SK-N-SH (cell line): ENCODE measurements at regions not wholly inside any gene's neighbourhood (a gene's known extent, or its start where the extent isn't known, plus 50 kb on each side); places are given as distances from the start of the nearest gene placed in this dataset.

Experiments used
- CTCF ChIA-PET: fragments of 300-600, 350-600 bp; formaldehyde crosslinking; extraction: SDS; loops from one replicate; lab custom pipeline; 2021; lab: Yijun Ruan, JAX
- POLR2A ChIA-PET: fragments of 350-600 bp; sonication (Branson Sonifier 250); formaldehyde crosslinking; extraction: SDS; loops from one replicate; lab custom pipeline; 2020; ENCODE audit warnings: antibody characterized with exemption, inconsistent platforms; lab: Yijun Ruan, JAX
- DNase-seq: peaks from one replicate; pipeline ENCODE4 v3.0.0; 2012
- H2AFZ ChIP-seq: fragments of 200-600 bp; sonication (generic); 2 replicates; pipeline ENCODE4 v1.8.1; 2016; ENCODE audit warnings: antibody characterized with exemption, mild to moderate bottlenecking, low read depth
- H3F3A ChIP-seq: fragments of 200-600 bp; sonication (generic); replicated peaks from 2 replicates; pipeline ENCODE3; 2016; ENCODE audit warnings: antibody characterized with exemption, mild to moderate bottlenecking; ENCODE audit not compliant: insufficient read depth
- H3K27ac ChIP-seq, 2 experiments: fragments of 200-500 bp in 1 of 2; fragments of 200-600 bp in 1 of 2; sonication (Bioruptor generic) in 1 of 2; sonication (generic), shearing (Covaris generic) in 1 of 2; 2 replicates each; pipeline versions ENCODE4 v1.5.1 to v1.6.1; 2014 to 2016; ENCODE audit warnings: low read depth in 2 of 2, inconsistent platforms in 1 of 2, low read length in 1 of 2, mild to moderate bottlenecking in 1 of 2, mixed read lengths in 1 of 2
- H3K27me3 ChIP-seq: fragments of 200-600 bp; sonication (generic), shearing (Covaris generic); 2 replicates; pipeline ENCODE4 v1.6.1; 2016; ENCODE audit warnings: mixed run types; ENCODE audit not compliant: insufficient read depth
- H3K36me3 ChIP-seq, 2 experiments: fragments of 200-500 bp in 1 of 2; fragments of 200-600 bp in 1 of 2; sonication (Bioruptor generic) in 1 of 2; sonication (generic) in 1 of 2; replicated peaks in 1 of 2; 2 replicates each; pipeline versions ENCODE3 to v1.5.1; 2014 to 2016; ENCODE audit warnings: low read length in 1 of 2, mild to moderate bottlenecking in 1 of 2; ENCODE audit not compliant: insufficient read depth in 2 of 2, control insufficient read depth in 1 of 2
- H3K4me1 ChIP-seq, 2 experiments: fragments of 200-500 bp in 1 of 2; fragments of 200-600 bp in 1 of 2; sonication (Bioruptor generic) in 1 of 2; sonication (generic), shearing (Covaris generic) in 1 of 2; 2 replicates each; pipeline versions ENCODE4 v1.5.1 to v1.6.1; 2014 to 2016; ENCODE audit warnings: low read depth in 1 of 2, low read length in 1 of 2, mixed run types in 1 of 2; ENCODE audit not compliant: insufficient read depth in 2 of 2, control insufficient read depth in 1 of 2
- H3K4me2 ChIP-seq: fragments of 200-600 bp; sonication (generic), shearing (Covaris generic); 2 replicates; pipeline ENCODE4 v1.6.1; 2017; ENCODE audit warnings: mixed run types
- H3K4me3 ChIP-seq, 2 experiments: fragments of 200-500 bp in 1 of 2; fragments of 200-600 bp in 1 of 2; sonication (Bioruptor generic) in 1 of 2; sonication (generic), shearing (Covaris generic) in 1 of 2; 2 replicates each; pipeline versions ENCODE4 v1.5.1 to v1.8.1; 2014 to 2016; ENCODE audit warnings: low read depth in 2 of 2, inconsistent platforms in 1 of 2, low read length in 1 of 2, mild to moderate bottlenecking in 1 of 2, mixed read lengths in 1 of 2, moderate library complexity in 1 of 2
- H3K79me2 ChIP-seq: fragments of 200-600 bp; sonication (generic); 2 replicates; pipeline ENCODE4 v1.8.1; 2017; ENCODE audit warnings: mild to moderate bottlenecking; ENCODE audit not compliant: insufficient read depth
- H3K9ac ChIP-seq: fragments of 200-600 bp; sonication (generic); 2 replicates; pipeline ENCODE4 v1.6.1; 2017; ENCODE audit warnings: mixed run types
- H3K9me2 ChIP-seq: fragments of 200-600 bp; sonication (generic); 2 replicates; pipeline ENCODE4 v1.6.1; 2017; ENCODE audit warnings: mixed run types
- H3K9me3 ChIP-seq: fragments of 200-600 bp; sonication (generic); 2 replicates; pipeline ENCODE4 v1.6.1; 2017; ENCODE audit warnings: mixed run types, mild to moderate bottlenecking, moderate library complexity
- H4K20me1 ChIP-seq: fragments of 200-600 bp; sonication (generic); 2 replicates; pipeline ENCODE4 v1.6.1; 2017; ENCODE audit warnings: mild to moderate bottlenecking, mixed run types; ENCODE audit not compliant: insufficient read depth
- ELF1 ChIP-seq: IDR thresholded peaks from 2 replicates; pipeline ENCODE4 v1.4.0; 2012
- EP300 ChIP-seq, 2 experiments: IDR thresholded peaks; 2 replicates each; pipeline versions ENCODE4 v1.4.0 to v1.6.1; 2012; ENCODE audit warnings: borderline replicate concordance in 1 of 2, low read depth in 1 of 2, low read length in 1 of 2
- EZH2phosphoT487 ChIP-seq: fragments of 200-600 bp; sonication (generic); IDR thresholded peaks from 2 replicates; pipeline ENCODE4 v1.6.1; 2017; ENCODE audit warnings: low read depth, mixed run types, mild to moderate bottlenecking, antibody characterized with exemption, moderate library complexity, borderline replicate concordance
- IRF3 ChIP-seq: fragments of 150-350 bp; IDR thresholded peaks from 2 replicates; pipeline ENCODE4 v1.6.1; 2016; ENCODE audit warnings: mild to moderate bottlenecking, low read depth, low read length
- MEF2A ChIP-seq: IDR thresholded peaks from 2 replicates; pipeline ENCODE4 v1.4.0; 2012; ENCODE audit warnings: low read depth, borderline replicate concordance
- NRF1 ChIP-seq: IDR thresholded peaks from 2 replicates; pipeline ENCODE4 v1.6.1; 2012; ENCODE audit warnings: low read depth, mild to moderate bottlenecking, low read length
- PBX3 ChIP-seq: IDR thresholded peaks from 2 replicates; pipeline ENCODE4; 2012
- POLR2AphosphoS5 ChIP-seq: IDR thresholded peaks from 2 replicates; pipeline ENCODE4 v1.6.1; 2012; ENCODE audit warnings: low read depth, low read length
- RAD21 ChIP-seq: IDR thresholded peaks from 2 replicates; pipeline ENCODE4 v1.6.1; 2012; ENCODE audit warnings: mild to moderate bottlenecking, low read length
- REST ChIP-seq: IDR thresholded peaks from 2 replicates; pipeline ENCODE4 v1.6.1; 2012; ENCODE audit warnings: mild to moderate bottlenecking, low read depth, low read length, moderate library complexity
- RFX5 ChIP-seq: IDR thresholded peaks from 2 replicates; pipeline ENCODE4 v1.6.1; 2012; ENCODE audit warnings: mild to moderate bottlenecking, improper control_type of control experiment, low read length
- SIN3A ChIP-seq: IDR thresholded peaks from 2 replicates; pipeline ENCODE4 v1.6.1; 2012; ENCODE audit warnings: low read depth, mild to moderate bottlenecking, low read length, moderate library complexity, borderline replicate concordance
- SMC3 ChIP-seq: IDR thresholded peaks from 2 replicates; pipeline ENCODE4 v1.6.1; 2012; ENCODE audit warnings: low read depth, low read length, improper control_type of control experiment
- TCF12 ChIP-seq: IDR thresholded peaks from 2 replicates; pipeline ENCODE4 v1.4.0; 2012
- USF1 ChIP-seq: IDR thresholded peaks from 2 replicates; pipeline ENCODE4 v1.4.0; 2012; ENCODE audit warnings: low read depth, borderline replicate concordance
- USF2 ChIP-seq: fragments of 150-350 bp; IDR thresholded peaks from 2 replicates; pipeline ENCODE4 v1.6.1; 2017; ENCODE audit warnings: antibody characterized with exemption, low read length, low read depth, borderline replicate concordance
- WGBS: methylation state at CpG from one replicate; pipeline ENCODE4 v1.1.6; 2017; ENCODE audit warnings: low lambda C conversion rate; 5-methylcytosine and 5-hydroxymethylcytosine counted together

- Histone ChIP-seq H3K79me2 (no peaks in the 10 kb centered on the region), H3K9me3 (no peaks in the 10 kb centered on the region; the same call in 1 of the 2 replicates), H4K20me1 (no peaks in the 10 kb centered on the region), H3K27me3 (no peaks in the 10 kb centered on the region), H3F3A (no peaks in the 10 kb centered on the region), H3K27ac (no peak overlapping the region), H3K9ac (no peak overlapping the region), H3K4me2 (no peak overlapping the region), H3K4me3 (no peak overlapping the region), H3K9me2 (no peaks in the 10 kb centered on the region; the same call in 1 of the 2 replicates), H3K4me1 (peaks cover 0 to 8% of the 10 kb centered on the region in 2 experiments; a peak in 2 of 4 replicates), H2AFZ (0 out of 2 replicates have a peak overlapping the region, but pooled peaks have one; percentile 5), H3K36me3 (no peaks in the 10 kb centered on the region)
- POLR2A ChIA-PET: no interaction called here
- CTCF ChIA-PET: no interaction called here
- WGBS: 84% methylated on average over 3 of the region's 3 CpGs
- DNase-seq: no peak
- TF ChIP-seq SIN3A: no peak
Measured at GRCh38 chr7:81098213-81098612, 179.4 kb upstream of the SEMA3C start.

- DNase-seq: no peak
- Histone ChIP-seq H3K4me2 (no peak overlapping the region), H3K36me3 (no peaks in the 10 kb centered on the region), H4K20me1 (no peaks in the 10 kb centered on the region), H3K79me2 (no peaks in the 10 kb centered on the region), H3K4me1 (peaks cover 0 to 8% of the 10 kb centered on the region in 2 experiments; a peak in 2 of 4 replicates), H3K9ac (no peak overlapping the region), H3F3A (no peaks in the 10 kb centered on the region), H3K27ac (peak overlapping the region in 1 of 2 experiments; percentile 65; a peak in 2 of 4 replicates), H3K27me3 (no peaks in the 10 kb centered on the region), H3K9me3 (no peaks in the 10 kb centered on the region; the same call in 1 of the 2 replicates), H3K9me2 (no peaks in the 10 kb centered on the region; the same call in 1 of the 2 replicates), H3K4me3 (no peak overlapping the region), H2AFZ (0 out of 2 replicates have a peak overlapping the region, but pooled peaks have one; percentile 70)
- ChIA-PET POLR2A (no interaction called here), CTCF (no interaction called here)
- TF ChIP-seq USF1 (no peak), NRF1 (no peak), ELF1 (no peak), PBX3 (no peak), SMC3 (no peak), EP300 (IDR thresholded peaks at IDR 0.05; ENCODE audit: borderline replicate concordance in 1 of 2, low read depth in 1 of 2, low read length in 1 of 2) (no peak), IRF3 (no peak), TCF12 (no peak)
- WGBS: 67% methylated on average over 3 of the region's 3 CpGs
Measured at GRCh38 chr7:81094952-81095351, 176.1 kb upstream of the SEMA3C start.

GRCh38 chr7:81081616-81082015 is 162.8 kb upstream of the SEMA3C start:
- POLR2A ChIA-PET: no interaction called here
- H3K79me2 ChIP-seq: no peaks in the 10 kb centered on the region
- no peaks in the 10 kb centered on the region for H3K9me3 ChIP-seq
- no peaks in the 10 kb centered on the region for H3K36me3 ChIP-seq
- H3K4me2 ChIP-seq: no peak overlapping the region
- H2AFZ ChIP-seq: no peak overlapping the region
- TF ChIP-seq POLR2AphosphoS5 (no peak), RAD21 (no peak), RFX5 (no peak), USF2 (no peak), REST (no peak), EZH2phosphoT487 (no peak), MEF2A (no peak)
- TF ChIP-seq, all 33 proteins: peak for 0
- CTCF ChIA-PET: no interaction called here
- Histone ChIP-seq H3K9ac (no peak overlapping the region), H3K9me2 (no peaks in the 10 kb centered on the region), H4K20me1 (no peaks in the 10 kb centered on the region), H3F3A (no peaks in the 10 kb centered on the region), H3K4me1 (no peaks in the 10 kb centered on the region), H3K27me3 (no peaks in the 10 kb centered on the region), H3K27ac (no peak overlapping the region), H3K4me3 (no peak overlapping the region)
- DNase-seq: no peak
